T-cell (primary cell): ENCODE measurements at regions not wholly inside any gene's neighbourhood (a gene's known extent, or its start where the extent isn't known, plus 50 kb on each side); places are given as distances from the start of the nearest gene placed in this dataset.

Source experiments
- ATAC-seq, 4 experiments: fragments of 200-7000 bp in 3 of 4; fragments of 150-1000 bp in 1 of 4; cut with Tn5 transposase; replicated peaks in 1 of 4; 1 replicate in 3 of 4; 2 replicates in 1 of 4; pipeline ENCODE4 v1.10.0; 2021; ENCODE audit warnings: moderate library complexity in 3 of 4, mild to moderate bottlenecking in 2 of 4, moderate number of reproducible peaks in 1 of 4
- CTCF ChIA-PET, 2 donors: fragments of 300-600 bp; sonication (Branson Sonifier 250); formaldehyde crosslinking; loops; one replicate each; lab custom pipeline; 2022; ENCODE audit warnings: antibody characterized with exemption in 2 of 2; lab: Charles Lee
- POLR2A ChIA-PET, 2 donors: fragments of 300-600 bp; sonication (Branson Sonifier 250); formaldehyde crosslinking; loops; one replicate each; lab custom pipeline; 2022; ENCODE audit warnings: antibody characterized with exemption in 2 of 2; lab: Charles Lee
- DNase-seq, 35 experiments: peaks; one replicate each; pipeline versions ENCODE4 v3.0.0 to v3.0.0-alpha.2; 2013 to 2023
- H3K27ac ChIP-seq: one replicate; pipeline ENCODE4 v1.5.1; 2013; ENCODE audit warnings: low read length
- H3K27me3 ChIP-seq, 2 experiments: replicated peaks in 1 of 2; 1 replicate in 1 of 2; 2 replicates in 1 of 2; pipeline versions ENCODE4 v1.6.1 to v1.7.0; 2013; ENCODE audit warnings: low read length in 1 of 2, mixed read lengths in 1 of 2; ENCODE audit not compliant: control insufficient read depth in 2 of 2, insufficient read depth in 2 of 2; ENCODE audit errors: extremely low read depth in 1 of 2
- H3K36me3 ChIP-seq, 2 donors: 1 replicate in 1 of 2; 2 replicates in 1 of 2; pipeline versions ENCODE4 v1.6.1 to v1.7.0; 2013; ENCODE audit warnings: low read length in 1 of 2; ENCODE audit not compliant: control insufficient read depth in 2 of 2, insufficient read depth in 1 of 2; ENCODE audit errors: extremely low read depth in 1 of 2
- H3K4me1 ChIP-seq, 2 experiments: 1 replicate in 1 of 2; 2 replicates in 1 of 2; pipeline versions ENCODE4 v1.6.1 to v1.7.0; 2013; ENCODE audit warnings: low read length in 2 of 2, mixed read lengths in 1 of 2; ENCODE audit not compliant: insufficient read depth in 2 of 2, control insufficient read depth in 1 of 2; ENCODE audit errors: extremely low read depth in 1 of 2
- H3K4me3 ChIP-seq, 2 donors: 1 replicate in 1 of 2; 2 replicates in 1 of 2; pipeline versions ENCODE4 v1.5.1 to v1.7.0; 2013; ENCODE audit warnings: mild to moderate bottlenecking in 2 of 2, low read length in 1 of 2, moderate library complexity in 1 of 2; ENCODE audit not compliant: control insufficient read depth in 1 of 2; ENCODE audit errors: extremely low read depth in 1 of 2
- H3K9me3 ChIP-seq: 2 replicates; pipeline ENCODE4 v1.7.0; 2013
- H3K27ac Mint-ChIP-seq, 2 donors: one replicate each; pipeline ENCODE4 v1.8.0; 2020 to 2021; ENCODE audit warnings: mild to moderate bottlenecking in 2 of 2, mixed read lengths in 2 of 2
- H3K27me3 Mint-ChIP-seq, 2 donors: one replicate each; pipeline ENCODE4 v1.8.0; 2021 to 2022; ENCODE audit warnings: mixed read lengths in 2 of 2
- H3K36me3 Mint-ChIP-seq: one replicate; pipeline ENCODE4 v1.8.0; 2021; ENCODE audit warnings: mixed read lengths
- H3K4me1 Mint-ChIP-seq, 3 donors: one replicate each; pipeline ENCODE4 v1.8.0; 2020 to 2022; ENCODE audit warnings: mixed read lengths in 3 of 3, mild to moderate bottlenecking in 1 of 3
- H3K4me3 Mint-ChIP-seq, 3 donors: one replicate each; pipeline ENCODE4 v1.8.0; 2020 to 2022; ENCODE audit warnings: mild to moderate bottlenecking in 3 of 3, mixed read lengths in 3 of 3, moderate library complexity in 3 of 3
- H3K9me3 Mint-ChIP-seq, 3 donors: one replicate each; pipeline ENCODE4 v1.8.0; 2020 to 2022; ENCODE audit warnings: mixed read lengths in 3 of 3
- WGBS: methylation state at CpG from one replicate; pipeline ENCODE4 v1.1.5; 2013; ENCODE audit warnings: missing lambda C conversion rate; ENCODE audit not compliant: insufficient coverage; 5-methylcytosine and 5-hydroxymethylcytosine counted together

- H3K4me1 Mint-ChIP-seq: no peaks in the 10 kb centered on the region
- DNase-seq (no peak), ATAC-seq (no peak)
- no peaks in the 10 kb centered on the region for H3K36me3 ChIP-seq
- H3K4me3 ChIP-seq: no peak overlapping the region
- no peaks in the 10 kb centered on the region for H3K27me3 ChIP-seq
- no peak overlapping the region for H3K27ac ChIP-seq
- H3K4me1 ChIP-seq: no peaks in the 10 kb centered on the region
- H3K9me3 ChIP-seq: no peaks in the 10 kb centered on the region
- ChIA-PET CTCF (no interaction called here), POLR2A (no interaction called here)
- peaks cover 0 to 7% (median 3%) of the 10 kb centered on the region in 3 donors for H3K9me3 Mint-ChIP-seq
- no peaks in the 10 kb centered on the region for H3K27me3 Mint-ChIP-seq
- no peaks in the 10 kb centered on the region for H3K36me3 Mint-ChIP-seq
- H3K27ac Mint-ChIP-seq: no peak overlapping the region
- no peak overlapping the region for H3K4me3 Mint-ChIP-seq
Observed at GRCh38 chr4:27881705-27882104, 1021.1 kb downstream of the STIM2 start.

- H3K27ac ChIP-seq: no peak overlapping the region
- Mint-ChIP-seq H3K4me1 (no peaks in the 10 kb centered on the region), H3K9me3 (peaks cover 0 to 5% (median 3%) of the 10 kb centered on the region in 3 donors), H3K27me3 (no peaks in the 10 kb centered on the region), H3K4me3 (no peak overlapping the region), H3K27ac (no peak overlapping the region), H3K36me3 (no peaks in the 10 kb centered on the region)
- H3K36me3 ChIP-seq: no peaks in the 10 kb centered on the region
- ATAC-seq (no peak), DNase-seq (no peak)
- no CpG with 5 or more reads among the region's 2 CpGs for WGBS
- no peaks in the 10 kb centered on the region for H3K9me3 ChIP-seq
- no peaks in the 10 kb centered on the region for H3K4me1 ChIP-seq
- no peak overlapping the region for H3K4me3 ChIP-seq
- no peaks in the 10 kb centered on the region for H3K27me3 ChIP-seq
- ChIA-PET CTCF (no interaction called here), POLR2A (no interaction called here)
Observed at GRCh38 chr4:27886120-27886519, 1025.5 kb downstream of the STIM2 start.

DNA sequence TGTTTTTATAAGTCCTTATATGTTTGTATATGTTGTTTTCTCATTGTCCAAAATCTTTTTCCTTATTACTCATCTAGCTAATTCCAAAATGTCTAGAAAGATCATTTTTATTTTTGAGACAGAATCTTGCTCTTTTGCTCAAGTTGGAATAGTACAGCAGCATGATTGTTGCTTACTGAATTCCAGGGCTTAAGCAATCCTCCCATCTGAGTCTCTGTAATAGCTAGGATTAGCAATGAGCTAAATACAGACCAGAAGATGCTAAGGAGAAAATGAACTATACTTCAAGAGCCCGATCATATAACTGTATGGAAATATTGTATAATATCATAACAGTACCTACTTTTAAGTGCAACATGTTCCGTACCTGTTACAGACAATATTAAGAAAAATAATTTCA, 1027.0 kb downstream of the STIM2 start:
- ChIA-PET CTCF (interaction anchor here in 1 of 2 donors (0.6 kb wide), 1 partner anchor 168 kb away, joined by 4 read pairs; no protein-coding TSS in a partner anchor), POLR2A (no interaction called here)
- no peaks in the 10 kb centered on the region for H3K27me3 Mint-ChIP-seq
- H3K27me3 ChIP-seq: no peaks in the 10 kb centered on the region
- H3K36me3 ChIP-seq: no peaks in the 10 kb centered on the region
- H3K27ac ChIP-seq: no peak overlapping the region
- H3K4me3 ChIP-seq: no peak overlapping the region
- H3K9me3 ChIP-seq: no peaks in the 10 kb centered on the region
- H3K36me3 Mint-ChIP-seq: no peaks in the 10 kb centered on the region
- H3K9me3 Mint-ChIP-seq: peaks cover 0 to 5% (median 3%) of the 10 kb centered on the region in 3 donors
- no peak for DNase-seq
- ATAC-seq: no peak
- H3K4me1 Mint-ChIP-seq: no peaks in the 10 kb centered on the region
- no peaks in the 10 kb centered on the region for H3K4me1 ChIP-seq
- H3K4me3 Mint-ChIP-seq: no peak overlapping the region
- H3K27ac Mint-ChIP-seq: no peak overlapping the region
- WGBS: no CpG with 5 or more reads among the region's 2 CpGs

GRCh38 chr4:27888505-27888904, 1027.9 kb downstream of the STIM2 start:
- no peak overlapping the region for H3K27ac ChIP-seq
- H3K27me3 ChIP-seq: no peaks in the 10 kb centered on the region
- Mint-ChIP-seq H3K4me3 (no peak overlapping the region), H3K4me1 (no peaks in the 10 kb centered on the region), H3K27me3 (no peaks in the 10 kb centered on the region), H3K9me3 (peaks cover 3 to 11% (median 8%) of the 10 kb centered on the region in 3 donors), H3K27ac (no peak overlapping the region), H3K36me3 (no peaks in the 10 kb centered on the region)
- no peaks in the 10 kb centered on the region for H3K9me3 ChIP-seq
- 25% methylated on average over 1 of the region's 1 CpG for WGBS
- POLR2A ChIA-PET: no interaction called here
- no peaks in the 10 kb centered on the region for H3K4me1 ChIP-seq
- no peak overlapping the region for H3K4me3 ChIP-seq
- CTCF ChIA-PET: no interaction called here
- no peaks in the 10 kb centered on the region for H3K36me3 ChIP-seq
- ATAC-seq (no peak), DNase-seq (no peak)

DNA sequence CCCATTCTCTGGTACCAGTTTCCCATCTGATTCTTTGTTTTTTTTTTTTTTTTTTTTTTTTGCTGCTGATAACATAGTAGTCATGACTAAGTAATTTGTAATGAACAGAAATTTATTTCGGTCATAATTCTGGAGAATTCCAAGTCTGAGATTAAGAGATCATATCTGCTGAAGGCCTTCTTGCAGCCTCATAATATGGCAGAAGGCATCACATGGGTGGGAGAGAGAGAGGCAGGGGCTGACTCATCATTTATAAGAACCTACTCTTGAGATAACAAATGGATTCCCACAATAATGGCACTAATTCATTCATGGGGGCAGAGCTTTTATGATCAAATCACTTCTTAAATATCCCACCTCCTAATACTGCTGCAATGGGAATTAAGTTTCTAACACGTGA, 1034.3 kb downstream of the STIM2 start:
- ChIA-PET CTCF (no interaction called here), POLR2A (no interaction called here)
- DNase-seq: no peak
- Histone ChIP-seq H3K27me3 (no peaks in the 10 kb centered on the region), H3K27ac (no peak overlapping the region), H3K36me3 (no peaks in the 10 kb centered on the region), H3K4me3 (no peak overlapping the region), H3K4me1 (no peaks in the 10 kb centered on the region), H3K9me3 (no peaks in the 10 kb centered on the region)
- Mint-ChIP-seq H3K4me3 (no peak overlapping the region), H3K27ac (no peak overlapping the region), H3K27me3 (no peaks in the 10 kb centered on the region), H3K36me3 (no peaks in the 10 kb centered on the region), H3K4me1 (no peaks in the 10 kb centered on the region), H3K9me3 (peaks cover 15 to 19% (median 16%) of the 10 kb centered on the region in 3 donors)
- ATAC-seq: no peak
- 100% methylated on average over 1 of the region's 2 CpGs for WGBS

GRCh38 chr4:27908356-27908755, 1047.7 kb downstream of the STIM2 start:
- H3K9me3 Mint-ChIP-seq: peaks cover 2 to 9% (median 9%) of the 10 kb centered on the region in 3 donors
- no peaks in the 10 kb centered on the region for H3K4me1 ChIP-seq
- no peak overlapping the region for H3K27ac Mint-ChIP-seq
- WGBS: 60% methylated on average over 1 of the region's 3 CpGs
- no peak for ATAC-seq
- no peaks in the 10 kb centered on the region for H3K4me1 Mint-ChIP-seq
- no peaks in the 10 kb centered on the region for H3K27me3 Mint-ChIP-seq
- no peak overlapping the region for H3K4me3 ChIP-seq
- no peaks in the 10 kb centered on the region for H3K9me3 ChIP-seq
- no peak overlapping the region for H3K4me3 Mint-ChIP-seq
- H3K36me3 Mint-ChIP-seq: no peaks in the 10 kb centered on the region
- no peak overlapping the region for H3K27ac ChIP-seq
- no peaks in the 10 kb centered on the region for H3K27me3 ChIP-seq
- no peak for DNase-seq
- CTCF ChIA-PET: no interaction called here
- no peaks in the 10 kb centered on the region for H3K36me3 ChIP-seq
- POLR2A ChIA-PET: no interaction called here

DNA sequence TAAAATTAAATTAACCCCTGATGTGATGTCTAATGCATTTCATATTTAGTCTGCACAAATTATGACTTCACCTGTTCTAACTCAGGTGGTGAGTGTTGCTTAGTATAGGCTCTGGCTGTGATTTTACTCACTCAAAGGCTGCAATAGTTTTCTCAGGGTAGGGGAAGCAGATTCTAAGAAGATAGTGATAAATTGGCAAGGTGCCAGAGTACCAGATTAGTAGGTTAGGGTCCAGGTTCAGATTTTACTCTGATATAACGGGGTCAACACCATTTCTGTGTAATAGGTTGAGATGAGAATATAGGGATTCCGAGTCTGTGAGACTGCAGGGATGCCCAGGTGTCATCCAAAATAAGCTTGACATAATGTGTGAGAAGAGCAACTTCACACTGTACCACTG, 1049.6 kb downstream of the STIM2 start:
- Mint-ChIP-seq H3K36me3 (no peaks in the 10 kb centered on the region), H3K4me3 (no peak overlapping the region), H3K27me3 (no peaks in the 10 kb centered on the region), H3K4me1 (no peaks in the 10 kb centered on the region), H3K27ac (no peak overlapping the region), H3K9me3 (peaks cover 0 to 8% (median 4%) of the 10 kb centered on the region in 3 donors)
- Histone ChIP-seq H3K4me3 (no peak overlapping the region), H3K9me3 (no peaks in the 10 kb centered on the region), H3K27me3 (no peaks in the 10 kb centered on the region), H3K36me3 (no peaks in the 10 kb centered on the region), H3K27ac (no peak overlapping the region), H3K4me1 (no peaks in the 10 kb centered on the region)
- no CpG with 5 or more reads among the region's 2 CpGs for whole genome bisulfite sequencing
- POLR2A ChIA-PET: no interaction called here
- ATAC-seq: no peak
- CTCF ChIA-PET: no interaction called here
- no peak for DNase-seq
